ENCODE measurements at regions not wholly inside any gene's neighbourhood (a gene's known extent, or its start where the extent isn't known, plus 50 kb on each side); places are given as distances from the start of the nearest gene placed in this dataset.
"Not testable (repeated sequence)": the region's sequence is repeated elsewhere in the genome, so short reads cannot be mapped to it uniquely, and the experiment has no call there.

GRCh38 chr3:137297770-137298169 is 340.0 kb downstream of the IL20RB start:
- DNase-seq (ENCODE audit: low read depth in 2 of 2), result no peak

DNA sequence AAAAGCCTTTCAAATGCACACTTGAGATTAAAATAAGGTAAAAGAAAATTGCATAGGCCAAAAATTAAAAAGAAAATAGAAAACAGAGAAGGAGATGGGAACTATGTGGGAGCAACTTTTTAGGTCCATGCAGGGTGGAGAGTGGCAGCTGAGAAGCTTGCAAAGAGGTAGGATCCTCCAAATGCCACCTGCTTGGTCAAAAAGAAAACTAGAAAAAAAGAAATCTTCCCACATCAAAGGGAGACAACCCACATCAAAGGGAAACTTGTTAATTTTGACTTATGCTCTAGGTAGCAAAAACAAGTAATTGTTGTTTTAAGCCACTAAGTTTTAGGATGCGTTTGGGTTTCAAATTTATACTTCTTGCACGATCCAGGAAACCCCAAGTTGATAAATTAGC is 342.9 kb downstream of the IL20RB start:
- DNase-seq (ENCODE audit: low read depth in 2 of 2), result no peak

DNA sequence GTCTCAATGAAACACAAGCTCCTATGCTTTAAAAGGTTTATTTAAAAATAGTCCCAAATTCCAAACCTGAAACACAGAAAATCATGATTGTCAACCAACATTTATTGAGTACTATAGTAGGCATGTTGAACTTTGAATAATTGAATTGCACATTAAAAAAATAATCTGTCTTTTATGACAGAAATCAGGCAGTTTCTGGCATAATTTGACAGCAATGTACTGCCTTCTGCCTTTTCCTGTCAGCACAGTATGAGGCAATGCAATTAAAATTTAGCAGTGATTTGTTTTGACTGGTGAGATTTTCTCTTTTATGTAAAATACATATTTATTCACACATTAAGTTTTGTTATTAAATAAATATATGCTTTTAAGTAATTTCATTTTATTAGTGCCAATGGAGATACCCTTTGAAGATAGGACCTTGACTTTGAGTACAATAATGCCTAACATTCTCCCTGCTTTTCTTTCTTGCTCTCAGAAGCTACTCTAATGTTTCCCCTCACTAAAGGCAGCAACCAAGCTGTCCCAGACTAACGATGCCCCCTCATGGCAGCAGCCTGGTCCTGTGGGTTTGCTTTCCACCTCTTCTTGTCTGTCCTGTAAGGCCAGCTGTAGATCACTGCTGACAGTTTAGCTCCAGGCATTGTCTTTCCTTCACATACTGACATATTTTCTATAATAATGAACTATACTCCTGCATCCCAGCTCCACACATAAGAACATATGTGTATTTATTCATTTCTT is 346.7 kb downstream of the IL20RB start:
- no peak for DNase-seq (ENCODE audit: low read depth in 2 of 2)

DNA sequence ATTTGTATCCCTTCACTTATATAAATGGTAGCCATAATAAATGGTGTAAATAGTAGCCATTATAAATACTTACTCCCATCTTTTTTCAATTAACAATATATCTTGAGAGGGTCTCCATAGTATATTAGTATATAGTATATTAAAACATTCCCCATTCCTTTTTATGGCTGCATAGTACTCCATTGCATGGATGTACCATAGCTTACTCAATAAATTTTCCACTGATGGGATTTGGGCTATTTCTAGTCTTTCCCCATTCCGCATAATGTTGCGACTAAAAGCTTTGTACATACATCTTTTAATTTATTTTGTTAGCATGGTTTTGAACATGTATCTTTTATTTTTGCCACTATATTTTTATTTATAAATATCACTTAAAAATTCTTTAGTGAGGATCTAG is 366.3 kb downstream of the IL20RB start:
- no peak for DNase-seq (ENCODE audit: low read depth in 2 of 2)

DNA sequence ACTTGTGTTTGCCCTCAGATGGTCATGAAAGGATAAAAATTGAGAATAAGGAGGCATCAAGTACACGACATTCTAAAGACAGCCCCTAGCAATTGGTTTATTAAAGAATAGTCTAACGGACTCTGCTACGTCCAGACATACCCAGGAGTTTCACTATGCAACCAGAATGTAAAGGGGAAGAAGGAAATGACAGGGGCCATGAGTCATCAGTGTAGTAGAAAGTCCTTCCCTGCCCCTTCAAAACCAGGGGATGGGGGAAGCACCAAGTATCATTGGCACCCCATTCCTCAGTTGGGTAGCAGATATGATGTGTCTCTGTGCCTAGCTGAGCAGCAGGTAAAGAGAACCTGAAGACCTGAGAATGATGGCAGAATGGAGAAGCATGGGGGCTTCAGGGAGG is 367.4 kb downstream of the IL20RB start:
- no peak for DNase-seq (ENCODE audit: low read depth in 2 of 2)

GRCh38 chr3:137325934-137326333 is 368.2 kb downstream of the IL20RB start:
- DNase-seq (ENCODE audit: low read depth in 2 of 2), result no peak

DNA sequence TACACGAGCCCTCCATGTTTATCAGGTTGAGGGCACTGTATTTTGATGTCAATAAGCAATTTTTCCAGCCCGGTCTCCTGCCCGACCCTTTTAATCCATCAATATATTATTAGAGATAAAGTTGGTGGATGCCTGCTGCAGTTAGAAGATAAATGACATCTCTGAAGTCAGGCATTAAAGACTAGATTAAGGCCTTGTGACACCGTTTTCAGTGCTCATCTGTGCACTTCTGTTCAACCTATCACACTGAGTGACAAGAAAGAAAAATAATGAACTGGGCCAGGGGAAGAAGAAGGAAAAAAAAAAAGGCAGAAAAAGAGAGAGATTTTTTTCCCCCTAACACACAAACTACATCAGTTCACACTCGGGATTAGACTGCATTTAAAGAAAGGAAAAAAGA is 371.8 kb downstream of the IL20RB start:
- no peak for DNase-seq (ENCODE audit: low read depth in 2 of 2)

DNA sequence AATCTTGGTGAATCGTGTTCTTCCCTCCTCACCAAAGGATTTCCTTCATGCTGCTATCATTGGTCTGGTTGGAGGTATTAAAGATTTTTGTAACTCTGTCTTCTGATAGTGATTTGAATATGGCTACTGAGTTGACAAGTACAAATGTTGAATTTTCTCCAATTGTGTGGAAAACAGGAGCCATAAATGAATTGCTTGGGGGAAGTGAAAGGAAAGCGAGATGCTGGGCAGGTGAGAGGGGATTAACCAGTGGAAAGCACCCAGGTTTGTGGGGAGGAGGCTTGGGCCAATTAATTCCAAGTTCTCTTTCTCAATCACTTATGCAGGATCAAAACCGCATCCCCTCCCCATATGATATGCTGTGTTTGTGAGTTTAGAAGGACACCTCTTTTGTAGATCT is 372.5 kb downstream of the IL20RB start:
- DNase-seq (ENCODE audit: low read depth in 2 of 2), result no peak

DNA sequence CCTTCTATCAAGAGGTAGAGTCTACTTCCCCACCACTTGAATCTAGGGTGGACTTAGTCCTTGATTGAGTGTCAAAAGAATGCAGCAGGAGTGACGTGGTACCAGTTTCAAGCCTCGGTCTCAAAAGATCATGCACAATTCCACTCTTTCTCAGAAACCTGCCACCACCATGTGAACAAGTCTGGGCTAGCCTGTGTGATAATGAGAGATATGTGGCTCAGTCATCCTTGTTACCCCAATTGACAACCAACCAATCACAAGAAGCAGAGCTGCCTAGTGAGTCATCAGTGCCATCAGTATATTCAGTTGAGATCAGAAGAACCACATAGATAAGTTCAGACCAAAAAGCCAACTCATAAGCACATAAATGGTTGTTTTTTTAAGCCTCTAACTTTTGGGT is 374.5 kb downstream of the IL20RB start:
- DNase-seq (ENCODE audit: low read depth in 2 of 2), result no peak

- DNase-seq (ENCODE audit: low read depth in 2 of 2), result no peak
Measured at GRCh38 chr3:137335478-137335877, 377.7 kb downstream of the IL20RB start.

GRCh38 chr3:137338400-137338799 is 380.6 kb downstream of the IL20RB start:
- DNase-seq (ENCODE audit: low read depth in 2 of 2), result not testable (repeated sequence)

DNA sequence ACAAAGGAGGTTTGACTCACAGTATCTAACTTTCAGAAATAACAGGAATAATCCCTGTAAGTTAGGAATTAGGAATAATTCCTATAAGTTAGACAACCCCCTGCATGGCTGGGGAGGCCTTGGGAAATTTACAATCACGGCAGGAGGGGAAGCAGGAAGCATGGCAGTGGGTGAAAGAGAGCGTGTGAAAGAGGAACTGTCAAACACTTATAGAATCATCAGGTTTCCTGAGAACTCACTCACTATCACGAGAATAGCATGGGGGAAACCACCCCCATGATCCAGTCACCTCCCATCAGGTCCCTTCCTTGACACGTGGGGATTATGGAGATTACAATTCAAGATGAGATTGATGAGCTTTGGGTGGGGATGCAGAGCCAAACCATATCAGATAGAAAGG is 385.5 kb downstream of the IL20RB start:
- no peak for DNase-seq (ENCODE audit: low read depth in 2 of 2)

GRCh38 chr3:137347132-137347531 is 389.3 kb downstream of the IL20RB start:
- no peak for DNase-seq (ENCODE audit: low read depth in 2 of 2)

DNA sequence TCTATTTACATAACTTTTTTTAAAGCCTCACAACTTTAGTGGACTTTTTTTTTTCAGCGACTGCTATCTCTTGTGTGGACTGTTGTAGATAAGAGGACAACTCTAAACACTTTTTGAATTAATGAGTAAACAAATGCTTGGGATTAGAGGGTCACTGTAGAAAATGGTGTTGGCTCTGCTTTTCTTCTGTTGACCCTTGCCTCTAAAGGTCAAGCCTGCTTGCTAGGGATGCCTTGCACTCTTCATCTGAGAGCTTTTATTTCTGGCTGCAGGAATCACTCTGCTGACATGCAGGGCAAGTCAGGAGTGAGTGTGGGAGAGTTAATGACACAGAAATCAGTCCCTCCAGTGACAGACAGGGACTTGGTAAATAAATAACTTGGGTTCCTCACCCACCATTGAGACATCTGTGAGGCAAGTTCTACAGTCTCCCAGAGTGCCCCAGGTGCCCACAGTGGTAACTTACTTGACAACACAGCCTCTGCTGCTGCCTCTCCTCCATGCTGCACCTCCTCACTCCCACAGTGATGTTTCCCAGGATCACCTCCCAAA is 390.1 kb downstream of the IL20RB start:
- no peak for DNase-seq (ENCODE audit: low read depth in 2 of 2)

DNA sequence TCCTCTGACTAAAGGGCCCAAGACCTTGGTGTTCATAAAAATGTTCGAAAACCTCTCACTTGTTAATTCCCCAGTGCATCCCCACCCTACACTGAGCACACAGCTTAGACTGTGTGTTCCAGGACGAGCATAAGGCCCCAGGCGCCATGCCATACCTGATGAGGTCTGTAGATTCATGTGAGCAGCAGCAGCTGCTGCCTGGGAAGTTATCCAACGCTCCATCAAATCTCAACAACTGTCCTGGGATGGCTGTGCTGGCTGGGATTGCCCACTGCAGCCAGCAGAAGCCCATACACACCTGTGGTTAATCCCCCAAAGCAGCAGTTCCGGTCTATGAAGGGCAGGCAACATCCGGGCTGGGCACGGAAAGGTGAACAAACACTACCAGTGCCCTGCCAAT is 391.2 kb downstream of the IL20RB start:
- no peak for DNase-seq (ENCODE audit: low read depth in 2 of 2)

GRCh38 chr3:137349557-137350348 is 392.0 kb downstream of the IL20RB start:
- no peak for DNase-seq (ENCODE audit: low read depth in 2 of 2)

DNA sequence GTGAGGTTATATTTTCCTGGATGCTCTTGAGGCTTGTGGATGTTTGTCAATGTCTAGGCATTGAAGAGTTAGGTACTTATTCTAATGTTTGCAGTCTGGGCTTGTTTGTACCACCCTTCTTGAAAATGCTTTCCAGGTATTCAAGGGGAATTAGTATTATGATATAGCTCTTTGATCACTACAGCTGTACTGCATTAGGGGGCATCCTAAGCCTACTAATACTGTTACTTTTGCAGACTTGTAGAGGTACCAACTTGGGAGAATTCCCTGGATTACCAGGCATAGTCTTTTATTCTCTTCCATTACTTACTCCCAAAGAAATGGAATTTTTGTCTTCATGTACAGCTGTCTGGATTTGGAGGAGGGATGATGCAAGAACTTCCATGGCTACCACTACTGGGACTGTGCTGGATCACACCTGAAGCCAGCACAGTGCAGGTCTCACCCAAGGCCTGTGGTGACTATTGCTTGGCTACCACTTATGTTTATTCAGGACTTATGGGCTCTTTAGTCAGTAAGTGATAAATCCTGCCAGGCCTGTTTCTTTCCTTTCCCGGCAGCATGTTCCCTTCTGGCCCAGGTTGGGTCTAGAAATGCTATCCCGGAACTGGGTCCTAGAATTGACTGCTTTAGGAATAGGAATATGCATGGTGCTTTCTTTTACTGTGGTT is 402.9 kb downstream of the IL20RB start:
- no peak for DNase-seq (ENCODE audit: low read depth in 2 of 2)

DNA sequence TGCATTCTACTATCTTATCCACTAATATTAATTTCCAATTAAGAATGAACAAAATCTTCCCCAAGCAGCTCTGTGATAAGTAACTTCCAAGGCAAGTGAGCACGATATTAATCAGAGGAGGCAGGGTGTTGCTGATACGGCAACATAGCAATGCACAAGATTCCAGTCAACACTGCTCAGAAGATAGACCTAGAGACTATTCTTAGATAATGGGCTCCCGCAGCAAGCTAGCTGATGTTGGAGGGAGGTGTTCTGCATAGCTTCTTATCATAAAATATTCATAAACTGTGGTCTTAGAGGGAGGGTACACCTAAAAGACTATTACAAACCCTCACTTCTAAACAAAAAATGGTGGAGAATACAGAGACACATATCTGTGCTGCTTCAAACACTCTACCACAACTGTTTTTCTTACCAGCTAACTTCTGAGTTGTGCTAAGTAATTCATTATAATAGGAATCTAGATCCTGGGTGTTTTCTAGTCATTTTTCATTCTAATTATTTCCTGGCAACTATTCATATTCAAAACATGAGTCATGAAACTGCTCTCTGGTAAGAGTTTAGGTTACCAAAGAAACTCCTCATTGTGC is 382.0 kb upstream of the SOX14 start:
- DNase-seq (ENCODE audit: low read depth in 2 of 2), result no peak

DNA sequence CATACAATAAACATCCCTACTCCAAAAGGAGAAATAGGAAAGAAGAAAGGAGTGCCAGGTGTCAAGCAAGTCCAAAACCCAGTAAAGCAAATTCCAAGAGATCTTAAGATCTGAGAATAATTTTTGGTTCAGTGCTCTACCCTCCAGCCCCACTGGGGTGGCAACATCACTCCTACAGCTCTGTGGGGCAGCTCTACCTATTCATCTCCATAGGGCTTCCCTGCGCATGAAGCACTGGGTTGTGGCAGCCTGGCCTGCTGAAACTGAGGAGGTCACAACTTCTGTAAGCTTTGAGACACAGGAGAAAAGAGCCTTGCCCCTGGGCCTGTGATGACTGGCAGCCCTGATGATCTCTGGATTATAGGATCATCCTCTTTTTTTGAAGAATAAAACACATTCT is 378.2 kb upstream of the SOX14 start:
- DNase-seq (ENCODE audit: low read depth in 2 of 2), result no peak

DNA sequence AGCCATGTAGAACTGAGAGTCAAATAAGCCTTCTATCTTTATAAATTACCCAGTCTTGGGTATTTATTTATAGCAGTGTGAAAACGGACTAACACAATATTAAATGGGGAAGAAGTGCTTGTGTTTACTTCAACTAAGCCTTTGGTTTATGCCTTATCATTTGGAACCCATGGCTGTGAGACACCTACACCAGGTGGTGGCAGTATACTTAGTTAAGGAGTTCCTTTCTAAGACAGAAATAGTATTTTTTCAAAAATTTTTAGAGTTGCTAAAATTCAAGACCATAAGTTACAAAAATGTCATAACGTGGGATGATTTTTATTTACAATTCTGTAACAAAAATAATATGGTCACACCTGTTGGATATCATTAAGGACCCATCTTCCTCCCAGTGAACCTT is 354.5 kb upstream of the SOX14 start:
- no peak for DNase-seq (ENCODE audit: low read depth in 2 of 2)

DNA sequence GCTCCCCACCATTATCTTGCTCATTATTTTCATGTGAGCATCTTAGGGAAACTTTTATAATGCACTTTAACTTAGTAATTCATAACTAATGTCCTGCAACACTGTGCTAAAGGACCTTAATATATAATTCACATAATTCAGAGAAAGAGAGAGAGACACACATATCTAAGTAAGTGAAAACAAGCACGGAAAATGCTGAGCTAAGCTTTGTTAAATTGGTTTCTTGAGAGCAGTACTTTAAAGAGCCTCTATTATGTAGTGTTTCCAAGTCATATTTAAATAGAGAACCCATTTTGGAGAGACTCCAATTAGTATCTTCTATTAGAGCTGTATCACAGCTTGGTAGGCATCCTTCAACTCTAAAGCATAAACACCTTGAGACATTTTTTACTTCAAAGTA is 354.1 kb upstream of the SOX14 start:
- DNase-seq (ENCODE audit: low read depth in 2 of 2), result no peak

Measured in fibroblast of skin of left quadriceps (primary cell).